Large intestine (tissue), 3 donors: ENCODE measurements at regions not wholly inside any gene's neighbourhood (a gene's known extent, or its start where the extent isn't known, plus 50 kb on each side); places are given as distances from the start of the nearest gene placed in this dataset.

Source experiments
- DNase-seq, 2 donors: peaks; one replicate each; pipeline versions ENCODE4 v3.0.0 to v3.0.0-alpha.2; 2013
- H3K27ac ChIP-seq: one replicate; pipeline ENCODE4 v1.5.1; 2013; ENCODE audit warnings: low read length
- H3K27me3 ChIP-seq: 2 replicates; pipeline ENCODE4 v1.6.1; 2013; ENCODE audit warnings: low read length; ENCODE audit not compliant: control insufficient read depth, insufficient read depth
- H3K36me3 ChIP-seq: 2 replicates; pipeline ENCODE4 v1.6.1; 2013; ENCODE audit warnings: low read length; ENCODE audit not compliant: control insufficient read depth, insufficient read depth
- H3K4me1 ChIP-seq: one replicate; pipeline ENCODE4 v1.6.1; 2013; ENCODE audit warnings: low read length; ENCODE audit not compliant: control insufficient read depth, insufficient read depth
- H3K4me3 ChIP-seq: one replicate; pipeline ENCODE4 v1.5.1; 2013; ENCODE audit warnings: low read length
- H3K9me3 ChIP-seq: one replicate; pipeline ENCODE4 v1.6.1; 2013; ENCODE audit warnings: mild to moderate bottlenecking, low read depth, low read length, moderate library complexity; ENCODE audit not compliant: control insufficient read depth
- WGBS: methylation state at CpG from one replicate; pipeline ENCODE4 v1.1.5; 2013; ENCODE audit warnings: low lambda C conversion rate; ENCODE audit not compliant: insufficient coverage; 5-methylcytosine and 5-hydroxymethylcytosine counted together

DNA sequence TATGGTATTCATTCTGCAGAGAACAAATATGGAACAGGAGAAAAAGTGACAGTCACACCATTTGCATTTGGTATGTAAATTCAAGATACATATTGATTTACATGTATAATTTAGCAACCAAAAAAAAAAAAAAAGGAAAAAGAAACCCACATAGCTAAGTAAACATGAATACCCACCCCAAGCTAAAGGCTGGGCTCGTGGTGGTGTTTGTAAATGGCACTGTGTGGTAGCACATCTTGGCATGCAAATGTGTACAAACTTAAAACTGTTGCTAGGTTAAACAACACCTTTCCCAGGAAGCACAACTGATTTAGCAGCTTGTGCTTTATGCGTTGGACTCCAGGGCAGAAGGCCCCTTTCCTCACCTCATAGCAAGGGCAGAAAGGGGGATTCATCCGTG, 481.1 kb upstream of the CELF4 start:
- 100% methylated on average over 1 of the region's 3 CpGs for WGBS
- H3K4me1 ChIP-seq = no peaks in the 10 kb centered on the region
- H3K27me3 ChIP-seq = no peaks in the 10 kb centered on the region
- H3K27ac ChIP-seq = no peak overlapping the region
- no peaks in the 10 kb centered on the region for H3K36me3 ChIP-seq
- H3K9me3 ChIP-seq = no peaks in the 10 kb centered on the region
- H3K4me3 ChIP-seq = no peak overlapping the region
- no peak for DNase-seq

- Histone ChIP-seq H3K27ac (no peak overlapping the region), H3K4me1 (no peaks in the 10 kb centered on the region), H3K4me3 (no peak overlapping the region), H3K36me3 (no peaks in the 10 kb centered on the region), H3K27me3 (no peaks in the 10 kb centered on the region), H3K9me3 (no peaks in the 10 kb centered on the region)
- DNase-seq = no peak
- no CpG with 5 or more reads among the region's 2 CpGs for WGBS
These were observed 480.2 kb upstream of the CELF4 start for GRCh38 chr18:38045845-38046244.

- DNase-seq = no peak
- Histone ChIP-seq H3K9me3 (no peaks in the 10 kb centered on the region), H3K4me3 (no peak overlapping the region), H3K27ac (no peak overlapping the region), H3K4me1 (no peaks in the 10 kb centered on the region), H3K36me3 (no peaks in the 10 kb centered on the region), H3K27me3 (no peaks in the 10 kb centered on the region)
- WGBS = 100% methylated on average over 2 of the region's 6 CpGs
These were observed 476.8 kb upstream of the CELF4 start for GRCh38 chr18:38042211-38042890.

- Histone ChIP-seq H3K27me3 (no peaks in the 10 kb centered on the region), H3K4me3 (no peak overlapping the region), H3K27ac (no peak overlapping the region), H3K9me3 (no peaks in the 10 kb centered on the region), H3K4me1 (no peaks in the 10 kb centered on the region), H3K36me3 (no peaks in the 10 kb centered on the region)
- DNase-seq = no peak
These were observed 472.6 kb upstream of the CELF4 start for GRCh38 chr18:38038242-38038641.

DNA sequence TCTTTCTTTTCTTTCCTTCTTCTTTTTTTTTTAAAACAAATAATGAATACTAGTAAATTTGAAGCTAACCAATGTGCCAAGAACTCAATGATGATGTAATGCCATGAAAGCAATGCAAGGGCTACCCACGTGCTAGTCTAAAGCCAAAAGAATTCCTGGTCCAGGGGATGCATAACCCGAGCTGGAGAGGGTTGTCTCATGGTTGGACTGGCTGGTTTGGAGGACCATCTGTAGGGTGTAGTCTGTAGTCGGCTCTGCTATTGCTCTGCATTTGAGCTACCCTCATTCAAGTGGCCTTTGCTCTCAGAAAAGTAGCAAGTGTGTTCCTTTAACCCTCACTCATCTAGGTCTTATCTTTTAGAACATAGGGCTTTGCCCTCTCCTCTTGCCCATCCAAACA, 469.6 kb upstream of the CELF4 start:
- no CpG with 5 or more reads among the region's 3 CpGs for WGBS
- H3K27ac ChIP-seq = no peak overlapping the region
- no peaks in the 10 kb centered on the region for H3K4me1 ChIP-seq
- no peaks in the 10 kb centered on the region for H3K9me3 ChIP-seq
- H3K27me3 ChIP-seq = no peaks in the 10 kb centered on the region
- H3K36me3 ChIP-seq = no peaks in the 10 kb centered on the region
- H3K4me3 ChIP-seq = no peak overlapping the region
- no peak for DNase-seq

DNA sequence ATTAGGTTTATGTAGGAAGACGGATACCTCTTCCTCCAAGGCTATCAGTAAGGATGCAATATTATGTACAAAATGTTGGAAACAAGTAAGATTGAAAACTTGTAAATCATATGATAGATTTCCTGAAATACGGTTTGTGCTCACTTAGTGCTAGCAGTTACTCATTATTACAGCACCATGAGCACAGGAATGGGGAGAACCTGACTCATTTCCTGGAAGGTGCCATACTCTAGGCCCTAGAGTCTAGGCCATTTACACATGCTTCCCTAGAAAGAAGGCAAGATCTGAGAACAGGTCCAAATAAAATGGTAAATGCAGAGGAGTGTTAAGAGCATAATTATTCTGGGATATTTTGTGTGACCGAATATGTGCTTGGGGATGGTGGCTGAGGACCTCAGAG, 467.7 kb upstream of the CELF4 start:
- DNase-seq = no peak
- no peak overlapping the region for H3K27ac ChIP-seq
- WGBS = 93% methylated on average over 2 of the region's 3 CpGs
- H3K4me1 ChIP-seq = no peaks in the 10 kb centered on the region
- H3K9me3 ChIP-seq = no peaks in the 10 kb centered on the region
- H3K27me3 ChIP-seq = no peaks in the 10 kb centered on the region
- H3K36me3 ChIP-seq = no peaks in the 10 kb centered on the region
- no peak overlapping the region for H3K4me3 ChIP-seq

GRCh38 chr18:38032516-38032915, 466.9 kb upstream of the CELF4 start:
- no peak overlapping the region for H3K4me3 ChIP-seq
- no peaks in the 10 kb centered on the region for H3K27me3 ChIP-seq
- no peak for DNase-seq
- no peaks in the 10 kb centered on the region for H3K36me3 ChIP-seq
- no peaks in the 10 kb centered on the region for H3K9me3 ChIP-seq
- H3K27ac ChIP-seq = no peak overlapping the region
- H3K4me1 ChIP-seq = no peaks in the 10 kb centered on the region

DNA sequence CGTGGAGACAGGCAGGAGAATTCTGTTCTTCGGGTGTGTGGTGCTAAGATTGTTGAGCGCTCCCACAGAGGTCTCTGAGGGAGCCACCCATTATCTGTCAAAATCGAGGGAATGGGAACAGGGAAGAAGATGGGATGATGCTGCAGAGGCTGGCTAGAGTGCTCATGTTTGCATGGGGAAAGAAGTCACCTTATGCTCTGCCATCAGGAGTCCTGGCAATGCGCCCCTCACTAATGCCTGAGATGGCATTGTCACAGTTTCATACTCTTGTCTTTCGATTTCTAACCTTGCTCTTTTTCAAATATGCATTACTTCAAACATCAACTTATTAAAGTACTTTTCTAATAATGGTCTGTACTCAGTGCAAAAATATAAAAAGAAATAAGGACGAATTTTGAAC, 463.3 kb upstream of the CELF4 start:
- WGBS = 92% methylated on average over 2 of the region's 7 CpGs
- no peak for DNase-seq
- H3K36me3 ChIP-seq = no peaks in the 10 kb centered on the region
- H3K4me1 ChIP-seq = no peaks in the 10 kb centered on the region
- H3K27ac ChIP-seq = no peak overlapping the region
- no peaks in the 10 kb centered on the region for H3K27me3 ChIP-seq
- H3K4me3 ChIP-seq = no peak overlapping the region
- no peaks in the 10 kb centered on the region for H3K9me3 ChIP-seq

DNA sequence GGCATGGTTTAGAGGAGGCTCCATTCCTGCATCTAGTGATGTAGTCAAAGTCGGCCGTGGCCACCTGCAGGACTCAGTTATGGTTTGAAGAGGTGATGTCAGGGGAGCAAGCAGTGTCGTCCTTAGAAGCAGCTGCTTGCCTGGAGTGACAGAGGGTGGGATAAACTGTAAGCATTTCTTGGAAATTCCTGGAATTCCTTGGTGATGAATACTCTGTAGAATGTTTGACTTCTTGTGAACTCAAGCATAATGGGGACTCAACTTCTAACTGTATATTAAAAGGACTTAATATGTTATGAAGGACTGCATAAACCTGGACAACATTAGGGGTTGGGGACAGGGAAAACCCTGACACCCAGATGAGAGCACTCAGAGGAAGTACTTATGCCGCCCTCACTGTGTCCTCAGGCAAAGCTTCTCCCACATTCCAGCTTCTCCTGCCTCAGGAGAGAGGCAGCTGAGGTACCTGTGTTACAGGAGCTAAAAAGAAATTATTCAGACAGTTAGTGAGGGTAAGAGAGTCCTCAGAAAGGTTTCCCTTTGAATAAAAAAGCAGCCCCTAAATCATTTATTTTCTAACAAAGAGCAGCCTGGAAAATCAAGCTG, 459.9 kb upstream of the CELF4 start:
- H3K9me3 ChIP-seq = no peaks in the 10 kb centered on the region
- no peaks in the 10 kb centered on the region for H3K36me3 ChIP-seq
- H3K4me1 ChIP-seq = no peaks in the 10 kb centered on the region
- no peak for DNase-seq
- H3K27me3 ChIP-seq = no peaks in the 10 kb centered on the region
- H3K4me3 ChIP-seq = no peak overlapping the region
- no CpG with 5 or more reads among the region's 4 CpGs for whole genome bisulfite sequencing
- no peak overlapping the region for H3K27ac ChIP-seq

DNA sequence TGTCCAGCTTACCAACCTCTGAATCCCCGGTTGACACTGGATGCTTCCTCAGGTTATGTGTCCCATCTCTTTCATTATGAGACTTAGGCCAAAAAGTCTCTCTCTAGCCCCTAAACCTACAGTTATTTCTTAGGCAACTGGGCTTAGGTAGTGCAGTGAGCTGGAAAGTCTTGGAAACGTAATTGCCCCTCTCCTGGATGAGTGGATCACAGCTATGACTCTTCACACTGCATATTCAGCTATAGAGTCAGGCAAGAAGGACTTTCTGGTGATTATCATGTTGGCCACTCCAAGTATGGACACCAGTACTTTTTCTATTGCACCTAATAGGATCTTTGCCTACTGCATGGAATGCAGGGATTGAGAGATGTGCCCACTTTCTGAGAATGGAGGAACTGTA, 458.3 kb upstream of the CELF4 start:
- Histone ChIP-seq H3K36me3 (no peaks in the 10 kb centered on the region), H3K27me3 (no peaks in the 10 kb centered on the region), H3K4me3 (no peak overlapping the region), H3K4me1 (no peaks in the 10 kb centered on the region), H3K9me3 (no peaks in the 10 kb centered on the region), H3K27ac (no peak overlapping the region)
- no CpG with 5 or more reads among the region's 2 CpGs for WGBS
- no peak for DNase-seq

- no peak overlapping the region for H3K4me3 ChIP-seq
These were observed 456.6 kb upstream of the CELF4 start for GRCh38 chr18:38022234-38022633.

More at GRCh38 chr18:38022234-38022633, 456.6 kb upstream of the CELF4 start:
- Histone ChIP-seq H3K9me3 (no peaks in the 10 kb centered on the region), H3K4me1 (no peaks in the 10 kb centered on the region), H3K27ac (no peak overlapping the region), H3K27me3 (no peaks in the 10 kb centered on the region), H3K36me3 (no peaks in the 10 kb centered on the region)
- DNase-seq = no peak
- no CpG with 5 or more reads among the region's 4 CpGs for WGBS
